ENCODE measurements at regions not wholly inside any gene's neighbourhood (a gene's known extent, or its start where the extent isn't known, plus 50 kb on each side); places are given as distances from the start of the nearest gene placed in this dataset.
"Not testable (repeated sequence)": the region's sequence is repeated elsewhere in the genome, so short reads cannot be mapped to it uniquely, and the experiment has no call there.

GRCh38 chr22:48620460-48620859, 1207.2 kb downstream of the BRD1 start:
- not testable (repeated sequence) for H3K4me3 ChIP-seq (ENCODE audit: low read length); H3K9me3 ChIP-seq (ENCODE audit: insufficient read depth, low read depth, low read length); H3K36me3 ChIP-seq (ENCODE audit: insufficient read depth, low read depth, low read length); H3K27me3 ChIP-seq (ENCODE audit: insufficient read depth, low read length); H3K9ac ChIP-seq (ENCODE audit: low read depth, low read length); H3K4me1 ChIP-seq (ENCODE audit: insufficient read depth, low read length); H3K27ac ChIP-seq (ENCODE audit: low read length)

- Histone ChIP-seq H3K9me3 (ENCODE audit: insufficient read depth, low read depth, low read length) (no peaks in the 10 kb centered on the region), H3K27me3 (ENCODE audit: insufficient read depth, low read length) (no peaks in the 10 kb centered on the region), H3K27ac (ENCODE audit: low read length) (no peak overlapping the region), H3K9ac (ENCODE audit: low read depth, low read length) (no peak overlapping the region), H3K36me3 (ENCODE audit: insufficient read depth, low read depth, low read length) (no peaks in the 10 kb centered on the region), H3K4me3 (ENCODE audit: low read length) (no peak overlapping the region), H3K4me1 (ENCODE audit: insufficient read depth, low read length) (no peaks in the 10 kb centered on the region)
Measured at GRCh38 chr22:48619721-48620120, 1208.0 kb downstream of the BRD1 start.

GRCh38 chr22:48618326-48618725, 1209.3 kb downstream of the BRD1 start:
- H3K9ac ChIP-seq (ENCODE audit: low read depth, low read length), result no peak overlapping the region
- H3K4me1 ChIP-seq (ENCODE audit: insufficient read depth, low read length), result no peaks in the 10 kb centered on the region
- no peak overlapping the region for H3K27ac ChIP-seq (ENCODE audit: low read length)
- H3K9me3 ChIP-seq (ENCODE audit: insufficient read depth, low read depth, low read length), result no peaks in the 10 kb centered on the region
- H3K27me3 ChIP-seq (ENCODE audit: insufficient read depth, low read length), result no peaks in the 10 kb centered on the region
- H3K4me3 ChIP-seq (ENCODE audit: low read length), result no peak overlapping the region
- H3K36me3 ChIP-seq (ENCODE audit: insufficient read depth, low read depth, low read length), result no peaks in the 10 kb centered on the region

GRCh38 chr22:48616656-48617055, 1211.0 kb downstream of the BRD1 start:
- Histone ChIP-seq H3K4me3 (ENCODE audit: low read length) (no peak overlapping the region), H3K27me3 (ENCODE audit: insufficient read depth, low read length) (no peaks in the 10 kb centered on the region), H3K36me3 (ENCODE audit: insufficient read depth, low read depth, low read length) (no peaks in the 10 kb centered on the region), H3K9ac (ENCODE audit: low read depth, low read length) (no peak overlapping the region), H3K9me3 (ENCODE audit: insufficient read depth, low read depth, low read length) (no peaks in the 10 kb centered on the region), H3K4me1 (ENCODE audit: insufficient read depth, low read length) (no peaks in the 10 kb centered on the region), H3K27ac (ENCODE audit: low read length) (no peak overlapping the region)

- Histone ChIP-seq H3K27ac (ENCODE audit: low read length) (no peak overlapping the region), H3K27me3 (ENCODE audit: insufficient read depth, low read length) (no peaks in the 10 kb centered on the region), H3K9ac (ENCODE audit: low read depth, low read length) (no peak overlapping the region), H3K4me1 (ENCODE audit: insufficient read depth, low read length) (no peaks in the 10 kb centered on the region), H3K4me3 (ENCODE audit: low read length) (no peak overlapping the region), H3K9me3 (ENCODE audit: insufficient read depth, low read depth, low read length) (no peaks in the 10 kb centered on the region), H3K36me3 (ENCODE audit: insufficient read depth, low read depth, low read length) (no peaks in the 10 kb centered on the region)
Measured at GRCh38 chr22:48615171-48616008, 1212.3 kb downstream of the BRD1 start.

- Histone ChIP-seq H3K9me3 (ENCODE audit: insufficient read depth, low read depth, low read length) (no peaks in the 10 kb centered on the region), H3K36me3 (ENCODE audit: insufficient read depth, low read depth, low read length) (no peaks in the 10 kb centered on the region), H3K4me3 (ENCODE audit: low read length) (no peak overlapping the region), H3K27me3 (ENCODE audit: insufficient read depth, low read length) (no peaks in the 10 kb centered on the region), H3K27ac (ENCODE audit: low read length) (no peak overlapping the region), H3K9ac (ENCODE audit: low read depth, low read length) (no peak overlapping the region), H3K4me1 (ENCODE audit: insufficient read depth, low read length) (no peaks in the 10 kb centered on the region)
Measured at GRCh38 chr22:48613566-48614200, 1214.0 kb downstream of the BRD1 start.

- no peak overlapping the region for H3K27ac ChIP-seq (ENCODE audit: low read length)
- H3K27me3 ChIP-seq (ENCODE audit: insufficient read depth, low read length), result no peaks in the 10 kb centered on the region
- no peak overlapping the region for H3K9ac ChIP-seq (ENCODE audit: low read depth, low read length)
- no peaks in the 10 kb centered on the region for H3K36me3 ChIP-seq (ENCODE audit: insufficient read depth, low read depth, low read length)
- H3K9me3 ChIP-seq (ENCODE audit: insufficient read depth, low read depth, low read length), result no peaks in the 10 kb centered on the region
- no peaks in the 10 kb centered on the region for H3K4me1 ChIP-seq (ENCODE audit: insufficient read depth, low read length)
- H3K4me3 ChIP-seq (ENCODE audit: low read length), result no peak overlapping the region
Measured at GRCh38 chr22:48612077-48612995, 1215.3 kb downstream of the BRD1 start.

- Histone ChIP-seq H3K4me3 (ENCODE audit: low read length) (no peak overlapping the region), H3K9me3 (ENCODE audit: insufficient read depth, low read depth, low read length) (no peaks in the 10 kb centered on the region), H3K9ac (ENCODE audit: low read depth, low read length) (no peak overlapping the region), H3K4me1 (ENCODE audit: insufficient read depth, low read length) (no peaks in the 10 kb centered on the region; the same call in 1 of the 2 replicates), H3K27me3 (ENCODE audit: insufficient read depth, low read length) (no peaks in the 10 kb centered on the region), H3K27ac (ENCODE audit: low read length) (no peak overlapping the region), H3K36me3 (ENCODE audit: insufficient read depth, low read depth, low read length) (no peaks in the 10 kb centered on the region)
Measured at GRCh38 chr22:48609279-48609865, 1218.3 kb downstream of the BRD1 start.

- no peaks in the 10 kb centered on the region for H3K9me3 ChIP-seq (ENCODE audit: insufficient read depth, low read depth, low read length)
Measured at GRCh38 chr22:48607901-48608662, 1219.6 kb downstream of the BRD1 start.

GRCh38 chr22:48606684-48607307, 1220.9 kb downstream of the BRD1 start:
- H3K36me3 ChIP-seq (ENCODE audit: insufficient read depth, low read depth, low read length), result no peaks in the 10 kb centered on the region
- H3K9ac ChIP-seq (ENCODE audit: low read depth, low read length), result no peak overlapping the region
- H3K4me1 ChIP-seq (ENCODE audit: insufficient read depth, low read length), result no peaks in the 10 kb centered on the region; the same call in 1 of the 2 replicates
- H3K27me3 ChIP-seq (ENCODE audit: insufficient read depth, low read length), result no peaks in the 10 kb centered on the region
- no peaks in the 10 kb centered on the region for H3K9me3 ChIP-seq (ENCODE audit: insufficient read depth, low read depth, low read length)
- no peak overlapping the region for H3K27ac ChIP-seq (ENCODE audit: low read length)
- no peak overlapping the region for H3K4me3 ChIP-seq (ENCODE audit: low read length)

More at GRCh38 chr22:48607901-48608662, 1219.6 kb downstream of the BRD1 start:
- no peaks in the 10 kb centered on the region; the same call in 1 of the 2 replicates for H3K4me1 ChIP-seq (ENCODE audit: insufficient read depth, low read length)
- no peaks in the 10 kb centered on the region for H3K36me3 ChIP-seq (ENCODE audit: insufficient read depth, low read depth, low read length)
- H3K27me3 ChIP-seq (ENCODE audit: insufficient read depth, low read length), result no peaks in the 10 kb centered on the region
- H3K4me3 ChIP-seq (ENCODE audit: low read length), result no peak overlapping the region
- H3K9ac ChIP-seq (ENCODE audit: low read depth, low read length), result no peak overlapping the region
- no peak overlapping the region for H3K27ac ChIP-seq (ENCODE audit: low read length)

All from iPS-20b (cell line).